ENCODE measurements at regions not wholly inside any gene's neighbourhood (a gene's known extent, or its start where the extent isn't known, plus 50 kb on each side); places are given as distances from the start of the nearest gene placed in this dataset.
A peak's percentile ranks its signal among the peaks of the same experiment; 100 is the strongest.

- intact Hi-C loops (cut with DNase I) = no loop called here
- DNase-seq = peak in 4 of 42 donors; percentile 1 to 14 (median 10)
These were observed 123.4 kb upstream of the PRR20G start for GRCh38 chr3:127411083-127411727.

GRCh38 chr3:127410678-127411077 is 122.8 kb upstream of the PRR20G start:
- peak in 4 of 42 donors; percentile 3 to 26 (median 9) for DNase-seq
- intact Hi-C loops (cut with DNase I) = no loop called here

- peak in 4 of 42 donors; percentile 1 to 33 (median 16) for DNase-seq
These were observed 122.3 kb upstream of the PRR20G start for GRCh38 chr3:127410137-127410488.

GRCh38 chr3:127409421-127410136 is 121.7 kb upstream of the PRR20G start:
- DNase-seq = peak in 4 of 42 donors; percentile 3 to 20 (median 11)
- intact Hi-C loops (cut with DNase I) = no loop called here

More at GRCh38 chr3:127410137-127410488, 122.3 kb upstream of the PRR20G start:
- intact Hi-C loops (cut with DNase I) = no loop called here

- intact Hi-C loops (cut with DNase I) = no loop called here
- DNase-seq = peak in 6 of 42 donors; percentile 6 to 27 (median 14)
These were observed 121.0 kb upstream of the PRR20G start for GRCh38 chr3:127408684-127409420.

- intact Hi-C loops (cut with DNase I) = no loop called here
- DNase-seq = peak in 6 of 42 donors; percentile 2 to 35 (median 16)
These were observed 120.3 kb upstream of the PRR20G start for GRCh38 chr3:127408022-127408683.

GRCh38 chr3:127407026-127407939 is 119.4 kb upstream of the PRR20G start:
- peak in 4 of 42 donors; percentile 7 to 31 (median 10) for DNase-seq
- intact Hi-C loops (cut with DNase I) = no loop called here

- intact Hi-C loops (cut with DNase I) = no loop called here
- DNase-seq = peak in 6 of 42 donors; percentile 3 to 31 (median 14)
These were observed 118.6 kb upstream of the PRR20G start for GRCh38 chr3:127406309-127407025.

GRCh38 chr3:127405791-127406190 is 117.9 kb upstream of the PRR20G start:
- DNase-seq = peak in 2 of 42 donors; percentile 3 to 30
- intact Hi-C loops (cut with DNase I) = no loop called here

GRCh38 chr3:127405010-127405598 is 117.3 kb upstream of the PRR20G start:
- DNase-seq = peak in 5 of 42 donors; percentile 4 to 25 (median 7)
- intact Hi-C loops (cut with DNase I) = no loop called here

GRCh38 chr3:127404221-127405009 is 116.6 kb upstream of the PRR20G start:
- DNase-seq = peak in 3 of 42 donors; percentile 1 to 27 (median 7)
- intact Hi-C loops (cut with DNase I) = no loop called here

- intact Hi-C loops (cut with DNase I) = no loop called here
- DNase-seq = peak in 1 of 42 donors; percentile 3
These were observed 115.9 kb upstream of the PRR20G start for GRCh38 chr3:127403795-127404194.

- intact Hi-C loops (cut with DNase I) = no loop called here
- DNase-seq = no peak
These were observed 111.3 kb upstream of the PRR20G start for GRCh38 chr3:127399154-127399553.

- peak in 1 of 42 donors; percentile 7 for DNase-seq
- intact Hi-C loops (cut with DNase I) = no loop called here
These were observed 108.6 kb upstream of the PRR20G start for GRCh38 chr3:127396473-127396872.

GRCh38 chr3:127395663-127396355 is 108.0 kb upstream of the PRR20G start:
- peak in 2 of 42 donors; percentile 7 to 36 for DNase-seq
- intact Hi-C loops (cut with DNase I) = no loop called here

Data from head of caudate nucleus (tissue), 42 donors.